Transverse colon (tissue), 4 donors: ENCODE measurements at regions not wholly inside any gene's neighbourhood (a gene's known extent, or its start where the extent isn't known, plus 50 kb on each side); places are given as distances from the start of the nearest gene placed in this dataset.

ENCODE experiments used
- DNase-seq: peaks from one replicate; pipeline ENCODE4 v3.0.0-alpha.2; 2019
- H3K27ac ChIP-seq, 4 donors: fragments of 200-600 bp; sonication (generic); 2 replicates each; pipeline ENCODE4 v1.5.1; 2016 to 2018; ENCODE audit warnings: inconsistent platforms in 4 of 4
- H3K27me3 ChIP-seq: fragments of 200-600 bp; sonication (generic); 2 replicates; pipeline ENCODE4 v1.5.1; 2017; ENCODE audit warnings: inconsistent platforms
- H3K36me3 ChIP-seq, 4 donors: fragments of 200-600 bp; sonication (generic); 2 replicates each; pipeline ENCODE4 v1.5.1; 2017 to 2019; ENCODE audit warnings: inconsistent platforms in 4 of 4
- H3K4me1 ChIP-seq, 4 donors: fragments of 200-600 bp; sonication (generic); 2 replicates each; pipeline ENCODE4 v1.5.1; 2017 to 2020; ENCODE audit warnings: inconsistent platforms in 4 of 4
- H3K4me3 ChIP-seq, 4 donors: fragments of 200-600 bp; sonication (generic); 1 replicate in 1 of 4; 2 replicates in 3 of 4; pipeline versions ENCODE4 v1.5.1 to v1.6.1; 2017 to 2019; ENCODE audit warnings: inconsistent platforms in 4 of 4
- H3K9me3 ChIP-seq, 2 donors: fragments of 200-600 bp; sonication (generic); 2 replicates each; pipeline ENCODE4 v1.5.1; 2017 to 2019; ENCODE audit warnings: inconsistent platforms in 2 of 2
- CTCF ChIP-seq, 5 experiments: fragments of 200-600 bp in 3 of 5; fragments of 450-650 bp in 2 of 5; sonication (generic) in 3 of 5; IDR thresholded peaks; 1 replicate in 2 of 5; 2 replicates in 3 of 5; pipeline ENCODE4 v1.5.1; 2016 to 2017; ENCODE audit warnings: antibody characterized with exemption in 5 of 5, inconsistent platforms in 3 of 5, mild to moderate bottlenecking in 2 of 5, moderate library complexity in 1 of 5
- EP300 ChIP-seq: sonication (generic); formaldehyde crosslinking; IDR thresholded peaks from one replicate; pipeline ENCODE4 v1.6.1; 2017; ENCODE audit warnings: antibody characterized with exemption, low read depth
- POLR2A ChIP-seq: fragments of 450-650 bp; IDR thresholded peaks from one replicate; pipeline ENCODE4 v1.6.1; 2016; ENCODE audit warnings: antibody characterized with exemption, mild to moderate bottlenecking, moderate library complexity
- POLR2AphosphoS5 ChIP-seq, 3 donors: sonication (generic); formaldehyde crosslinking; IDR thresholded peaks; one replicate each; pipeline ENCODE4 v1.6.1; 2016; ENCODE audit warnings: antibody characterized with exemption in 3 of 3
- WGBS, 2 donors: methylation state at CpG; one replicate each; pipeline ENCODE4 v1.1.5; 2018; ENCODE audit warnings: low coverage in 1 of 2; 5-methylcytosine and 5-hydroxymethylcytosine counted together
- in situ Hi-C, 4 donors: fragments of 200-750 bp; cut with MboI; loops; one replicate each; pipeline versions ENCODE4 v1.15.0 to v1.15.1; 2017; ENCODE audit warnings: low sequenced_read_pairs in 3 of 4, low pct_ligation_motif_present in 1 of 4, low pct_unique_long_range_greater_than_20kb in 1 of 4
- intact Hi-C: fragments of 100-400 bp; cut with DNase I; formaldehyde crosslinking; loops from one replicate; pipeline ENCODE4 v1.15.1; 2023; ENCODE audit warnings: low total_unique reads

GRCh38 chr12:98180603-98181002 lies 334.8 kb upstream of the TMPO start:
- DNase-seq: no peak
- no peaks in the 10 kb centered on the region for H3K9me3 ChIP-seq
- 56 to 74% methylated on average over 3 to 13 of the region's 13 CpGs for WGBS, 2 donors
- H3K27ac ChIP-seq: no peak overlapping the region
- H3K27me3 ChIP-seq: no peaks in the 10 kb centered on the region
- H3K4me3 ChIP-seq: no peak overlapping the region
- H3K36me3 ChIP-seq: no peaks in the 10 kb centered on the region
- in situ Hi-C loops (no loop called here), intact Hi-C loops (no loop called here)
- TF ChIP-seq EP300 (no peak), POLR2AphosphoS5 (IDR thresholded peaks at IDR 0.05) (no peak), CTCF (IDR thresholded peaks at IDR 0.05) (no peak), POLR2A (no peak)
- no peaks in the 10 kb centered on the region for H3K4me1 ChIP-seq

GRCh38 chr12:98182821-98183220 lies 332.6 kb upstream of the TMPO start:
- H3K4me1 ChIP-seq: no peaks in the 10 kb centered on the region
- no peaks in the 10 kb centered on the region for H3K36me3 ChIP-seq
- no peak overlapping the region for H3K4me3 ChIP-seq
- intact Hi-C loops: no loop called here
- WGBS, 2 donors: 80% methylated on average over 2 of the region's 2 CpGs; no CpG with 5 or more reads in 1 of the 2 donors
- no peaks in the 10 kb centered on the region for H3K9me3 ChIP-seq
- H3K27ac ChIP-seq: no peak overlapping the region
- in situ Hi-C loops: no loop called here
- TF ChIP-seq POLR2AphosphoS5 (IDR thresholded peaks at IDR 0.05) (no peak), CTCF (IDR thresholded peaks at IDR 0.05) (no peak), EP300 (no peak), POLR2A (no peak)
- no peaks in the 10 kb centered on the region for H3K27me3 ChIP-seq
- no peak for DNase-seq

- no peak overlapping the region for H3K27ac ChIP-seq
- H3K4me3 ChIP-seq: no peak overlapping the region
- H3K36me3 ChIP-seq: no peaks in the 10 kb centered on the region
- no peaks in the 10 kb centered on the region for H3K9me3 ChIP-seq
- intact Hi-C loops (no loop called here), in situ Hi-C loops (no loop called here)
- 51 to 60% methylated on average over 3 of the region's 3 CpGs for WGBS, 2 donors
- TF ChIP-seq POLR2A (no peak), POLR2AphosphoS5 (IDR thresholded peaks at IDR 0.05) (no peak), CTCF (IDR thresholded peaks at IDR 0.05) (no peak), EP300 (no peak)
- no peak for DNase-seq
- H3K4me1 ChIP-seq: no peaks in the 10 kb centered on the region
- no peaks in the 10 kb centered on the region for H3K27me3 ChIP-seq
These were observed 329.8 kb upstream of the TMPO start for GRCh38 chr12:98185606-98186005.

- DNase-seq: no peak
- no peaks in the 10 kb centered on the region for H3K36me3 ChIP-seq
These were observed 326.7 kb upstream of the TMPO start for GRCh38 chr12:98188650-98189077.

More at GRCh38 chr12:98188650-98189077, 326.7 kb upstream of the TMPO start:
- no peaks in the 10 kb centered on the region for H3K9me3 ChIP-seq
- no peak for TF ChIP-seq POLR2AphosphoS5 (IDR thresholded peaks at IDR 0.05)
- TF ChIP-seq CTCF (IDR thresholded peaks at IDR 0.05): no peak
- no peaks in the 10 kb centered on the region for H3K27me3 ChIP-seq
- 43 to 76% methylated on average over 4 to 5 of the region's 5 CpGs for WGBS, 2 donors
- H3K4me3 ChIP-seq: no peak overlapping the region
- intact Hi-C loops (no loop called here), in situ Hi-C loops (no loop called here)
- H3K4me1 ChIP-seq: no peaks in the 10 kb centered on the region
- no peak overlapping the region for H3K27ac ChIP-seq
